Pancreas (tissue), 10 donors: ENCODE measurements at regions not wholly inside any gene's neighbourhood (a gene's known extent, or its start where the extent isn't known, plus 50 kb on each side); places are given as distances from the start of the nearest gene placed in this dataset.

ENCODE experiments used
- ATAC-seq, 4 donors: fragments of 200-7000 bp; cut with Tn5 transposase; one replicate each; pipeline versions ENCODE4 v1.8.0 to v1.9.1; 2020; ENCODE audit warnings: mild to moderate bottlenecking in 4 of 4, moderate library complexity in 4 of 4
- DNase-seq, 6 donors: peaks; one replicate each; pipeline ENCODE4 v3.0.0-alpha.2; 2020
- FAIRE-seq: peaks from 2 replicates; lab custom pipeline; 2012; peaks lifted over from hg19 to GRCh38; lab: Jason Lieb, UNC
- H3K27ac ChIP-seq, 4 donors: fragments of 200-600 bp; sonication (generic); 1 replicate in 3 of 4; 2 replicates in 1 of 4; pipeline versions ENCODE4 v1.5.0 to v1.8.0; 2020
- H3K27me3 ChIP-seq, 4 donors: fragments of 200-600 bp; one replicate each; pipeline ENCODE4 v1.8.0; 2021
- H3K36me3 ChIP-seq, 3 donors: fragments of 200-600 bp; sonication (generic) in 1 of 3; one replicate each; pipeline versions ENCODE4 v1.5.0 to v1.8.0; 2020 to 2021
- H3K4me1 ChIP-seq, 3 donors: fragments of 200-600 bp; one replicate each; pipeline ENCODE4 v1.8.0; 2021
- H3K4me3 ChIP-seq, 4 donors: fragments of 200-600 bp; sonication (generic) in 2 of 4; one replicate each; pipeline versions ENCODE4 v1.5.0 to v1.8.0; 2020 to 2021
- H3K9me3 ChIP-seq, 4 donors: fragments of 200-600 bp; one replicate each; pipeline ENCODE4 v1.8.0; 2021
- CTCF ChIP-seq, 4 donors: fragments of 200-600 bp; sonication (generic) in 3 of 4; IDR thresholded peaks; one replicate each; pipeline versions ENCODE4 v1.5.0 to v1.8.0; 2021; ENCODE audit warnings: antibody characterized with exemption in 4 of 4
- WGBS, 2 donors: extraction: QIAGEN DNeasy Blood & Tissue Kit; methylation state at CpG; one replicate each; pipeline ENCODE4 v1.1.7; 2013; 5-methylcytosine and 5-hydroxymethylcytosine counted together
- intact Hi-C, 3 donors: fragments of 100-400 bp; cut with DNase I; formaldehyde crosslinking; loops; one replicate each; pipeline versions ENCODE4 v1.11.1 to v1.14.2; 2022
- donor health status: healthy with polysubstance abuse.
- donor health status: DM: no; HTN: no; CAD: no; lungs with moderate emphysema.
- donor health status: DM: no; HTN: no; CAD: no.
- donor health status: control.
- donor health status: control.
- donor health status: Bipolar disorder and iron deficiency.
- donor health status: DM: yes; HTN: yes; CAD: no.
- donor health status: DM: no; HTN: no; CAD: no.
- donor health status: DM: no; HTN: no; CAD: no.
- donor health status: DM: yes; HTN: yes; CAD: no.

- H3K27me3 ChIP-seq, result no peaks in the 10 kb centered on the region
- H3K9me3 ChIP-seq, result no peaks in the 10 kb centered on the region
- DNase-seq (no peak), FAIRE-seq (no peak), ATAC-seq (no peak)
- H3K4me1 ChIP-seq, result no peaks in the 10 kb centered on the region
- intact Hi-C loops, result loop anchor here in 1 of 3 donors (10.0 kb wide), 1 partner anchor 1415 kb away; no protein-coding TSS in a partner anchor
- 42 to 47% methylated on average over 9 of the region's 9 CpGs for WGBS, 2 donors
- H3K4me3 ChIP-seq, result no peak overlapping the region
- no peak overlapping the region for H3K27ac ChIP-seq
- no peaks in the 10 kb centered on the region for H3K36me3 ChIP-seq
- TF ChIP-seq CTCF (IDR thresholded peaks at IDR 0.05), result no peak
These were observed 115.9 kb upstream of the TMPO start for GRCh38 chr12:98399532-98399931.

DNA sequence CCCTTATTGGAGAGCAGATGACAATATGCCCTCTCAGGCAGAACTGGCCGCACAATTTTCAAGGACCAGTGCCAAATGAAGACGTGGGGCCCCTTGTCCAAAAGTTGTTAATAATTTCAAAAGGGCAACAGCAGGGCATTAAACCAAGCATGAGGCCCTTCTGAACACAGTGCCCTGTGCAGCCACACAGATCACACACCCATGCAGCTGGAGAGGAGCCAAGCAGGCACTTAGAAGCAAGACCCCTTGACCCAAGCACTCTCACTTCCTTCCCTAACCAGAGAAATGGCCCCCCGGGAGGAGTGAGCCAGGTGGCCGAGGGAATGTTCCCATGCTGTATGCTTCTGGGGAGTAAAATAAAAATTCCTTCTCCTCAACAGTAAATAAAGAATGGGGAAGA, 114.0 kb upstream of the TMPO start:
- Histone ChIP-seq H3K4me1 (no peaks in the 10 kb centered on the region), H3K36me3 (no peaks in the 10 kb centered on the region), H3K9me3 (no peaks in the 10 kb centered on the region), H3K27ac (no peak overlapping the region), H3K27me3 (no peaks in the 10 kb centered on the region), H3K4me3 (no peak overlapping the region)
- intact Hi-C loops, result no loop called here
- no peak for TF ChIP-seq CTCF (IDR thresholded peaks at IDR 0.05)
- 43 to 50% methylated on average over 4 of the region's 4 CpGs for WGBS, 2 donors
- DNase-seq (no peak), FAIRE-seq (no peak), ATAC-seq (no peak)

DNA sequence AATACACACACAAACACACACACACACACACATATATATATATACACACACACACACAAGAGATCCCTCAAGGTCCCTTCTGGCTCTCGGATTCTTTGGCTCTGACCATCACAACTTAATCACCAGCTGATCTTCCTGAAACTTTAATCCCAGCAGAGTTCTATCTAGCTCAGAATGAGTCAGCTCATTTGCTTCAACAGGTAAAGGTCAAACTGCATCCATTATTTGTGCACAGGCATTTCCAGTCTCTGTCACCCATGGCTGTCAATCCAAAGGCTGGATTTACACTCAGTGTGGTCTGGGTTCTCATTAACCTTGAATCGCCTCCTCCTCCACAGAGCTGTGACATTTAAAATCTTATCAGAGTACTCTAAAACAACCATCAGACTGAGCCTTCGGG, 113.3 kb upstream of the TMPO start:
- ATAC-seq (no peak), DNase-seq (no peak), FAIRE-seq (no peak)
- no peaks in the 10 kb centered on the region for H3K9me3 ChIP-seq
- H3K36me3 ChIP-seq, result no peaks in the 10 kb centered on the region
- intact Hi-C loops, result no loop called here
- H3K27ac ChIP-seq, result no peak overlapping the region
- 50 to 55% methylated on average over 3 of the region's 3 CpGs for WGBS, 2 donors
- TF ChIP-seq CTCF (IDR thresholded peaks at IDR 0.05), result no peak
- H3K4me3 ChIP-seq, result no peak overlapping the region
- H3K27me3 ChIP-seq, result no peaks in the 10 kb centered on the region
- H3K4me1 ChIP-seq, result no peaks in the 10 kb centered on the region

DNA sequence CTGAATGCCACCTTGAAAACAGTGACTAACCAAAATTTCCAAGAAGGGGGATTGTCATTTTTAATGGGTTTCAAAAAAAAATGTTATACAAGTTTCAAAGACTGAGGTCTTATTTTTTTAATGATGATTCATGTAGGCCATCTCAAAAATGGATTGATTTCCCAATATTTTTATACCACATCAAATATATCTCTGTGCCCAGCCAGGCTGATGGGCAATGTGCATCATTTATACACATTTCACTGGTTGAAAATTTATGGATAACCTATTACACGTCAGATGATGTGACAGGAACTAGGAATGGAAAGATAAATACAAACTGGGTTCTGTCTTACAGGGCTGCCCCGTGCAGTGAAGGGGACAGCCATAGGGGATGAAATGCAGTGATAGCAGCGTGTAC, 112.7 kb upstream of the TMPO start:
- FAIRE-seq (no peak), ATAC-seq (no peak), DNase-seq (no peak)
- H3K27ac ChIP-seq, result no peak overlapping the region
- no peak for TF ChIP-seq CTCF (IDR thresholded peaks at IDR 0.05)
- WGBS, 2 donors, result 66 to 79% methylated on average over 3 of the region's 3 CpGs
- no peaks in the 10 kb centered on the region for H3K36me3 ChIP-seq
- no peaks in the 10 kb centered on the region for H3K4me1 ChIP-seq
- no peaks in the 10 kb centered on the region for H3K9me3 ChIP-seq
- intact Hi-C loops, result no loop called here
- no peaks in the 10 kb centered on the region for H3K27me3 ChIP-seq
- H3K4me3 ChIP-seq, result no peak overlapping the region

DNA sequence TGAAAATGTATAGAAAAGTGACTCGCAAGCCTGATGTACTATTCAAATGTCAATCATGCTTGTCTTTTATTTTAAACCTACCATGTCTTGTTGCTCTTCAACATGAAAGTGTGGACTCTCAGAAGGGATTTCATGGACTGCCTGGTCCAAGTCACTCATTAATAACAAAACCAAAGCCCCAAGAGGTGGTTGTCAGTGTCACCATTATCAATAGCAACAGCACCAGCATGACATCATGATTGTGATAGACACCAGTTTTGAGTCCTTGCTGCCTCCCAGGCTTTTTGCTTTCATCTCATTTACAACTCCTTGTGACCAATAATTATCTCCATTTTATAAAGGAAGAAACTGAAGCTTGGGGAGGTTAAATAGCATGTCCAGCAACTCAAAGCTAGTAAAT, 112.0 kb upstream of the TMPO start:
- WGBS, 2 donors, result 100% methylated on average over 1 of the region's 1 CpG

More for the DNA sequence above, 112.0 kb upstream of the TMPO start:
- ATAC-seq (no peak), FAIRE-seq (no peak), DNase-seq (no peak)
- intact Hi-C loops, result no loop called here
- Histone ChIP-seq H3K27ac (no peak overlapping the region), H3K9me3 (no peaks in the 10 kb centered on the region), H3K4me1 (no peaks in the 10 kb centered on the region), H3K27me3 (no peaks in the 10 kb centered on the region), H3K4me3 (no peak overlapping the region), H3K36me3 (no peaks in the 10 kb centered on the region)
- TF ChIP-seq CTCF (IDR thresholded peaks at IDR 0.05), result no peak
